NB4 (cell line): ENCODE measurements at regions not wholly inside any gene's neighbourhood (a gene's known extent, or its start where the extent isn't known, plus 50 kb on each side); places are given as distances from the start of the nearest gene placed in this dataset.

Experiments used
- MYC ChIP-seq: IDR thresholded peaks from 2 replicates; pipeline ENCODE4 v1.6.1; 2011; ENCODE audit warnings: low read depth, low read length
- POLR2A ChIP-seq: IDR thresholded peaks from 2 replicates; pipeline ENCODE4 v1.6.1; 2011; ENCODE audit warnings: mild to moderate bottlenecking; ENCODE audit not compliant: insufficient read length; ENCODE audit errors: extremely low read depth
- TF ChIP-seq, protein P1 (sequence below): IDR thresholded peaks from one replicate; pipeline ENCODE4 v1.5.1; 2012; ENCODE audit warnings: low read depth, low read length
- TF ChIP-seq, protein P2 (sequence below): IDR thresholded peaks from 2 replicates; pipeline ENCODE4 v1.6.1; 2011; ENCODE audit warnings: low read depth, low read length

DNA sequence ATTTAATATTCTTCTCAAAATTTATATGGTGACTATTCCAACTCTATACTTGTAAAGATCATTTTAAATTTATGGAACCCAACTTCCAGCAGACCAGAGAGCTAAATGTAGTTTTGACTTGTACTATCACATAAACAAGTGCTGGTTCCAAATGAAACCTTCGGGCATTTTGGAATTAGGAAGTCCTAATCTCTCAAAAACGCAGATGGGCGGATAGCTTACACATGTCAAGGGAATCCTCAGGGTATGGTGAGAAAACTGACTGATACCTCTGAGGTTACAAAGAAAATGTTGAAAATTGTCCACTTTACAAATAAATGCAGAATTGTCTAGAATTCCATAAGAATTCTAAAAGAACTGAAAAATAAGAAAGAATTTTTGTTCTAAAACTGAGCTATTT lies 224.1 kb downstream of the SS18 start:
- TF ChIP-seq, protein P1, sequence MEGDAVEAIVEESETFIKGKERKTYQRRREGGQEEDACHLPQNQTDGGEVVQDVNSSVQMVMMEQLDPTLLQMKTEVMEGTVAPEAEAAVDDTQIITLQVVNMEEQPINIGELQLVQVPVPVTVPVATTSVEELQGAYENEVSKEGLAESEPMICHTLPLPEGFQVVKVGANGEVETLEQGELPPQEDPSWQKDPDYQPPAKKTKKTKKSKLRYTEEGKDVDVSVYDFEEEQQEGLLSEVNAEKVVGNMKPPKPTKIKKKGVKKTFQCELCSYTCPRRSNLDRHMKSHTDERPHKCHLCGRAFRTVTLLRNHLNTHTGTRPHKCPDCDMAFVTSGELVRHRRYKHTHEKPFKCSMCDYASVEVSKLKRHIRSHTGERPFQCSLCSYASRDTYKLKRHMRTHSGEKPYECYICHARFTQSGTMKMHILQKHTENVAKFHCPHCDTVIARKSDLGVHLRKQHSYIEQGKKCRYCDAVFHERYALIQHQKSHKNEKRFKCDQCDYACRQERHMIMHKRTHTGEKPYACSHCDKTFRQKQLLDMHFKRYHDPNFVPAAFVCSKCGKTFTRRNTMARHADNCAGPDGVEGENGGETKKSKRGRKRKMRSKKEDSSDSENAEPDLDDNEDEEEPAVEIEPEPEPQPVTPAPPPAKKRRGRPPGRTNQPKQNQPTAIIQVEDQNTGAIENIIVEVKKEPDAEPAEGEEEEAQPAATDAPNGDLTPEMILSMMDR, result no peak
- TF ChIP-seq, protein P2, sequence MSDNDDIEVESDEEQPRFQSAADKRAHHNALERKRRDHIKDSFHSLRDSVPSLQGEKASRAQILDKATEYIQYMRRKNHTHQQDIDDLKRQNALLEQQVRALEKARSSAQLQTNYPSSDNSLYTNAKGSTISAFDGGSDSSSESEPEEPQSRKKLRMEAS, result no peak
- TF ChIP-seq POLR2A (no peak), MYC (no peak)
